ENCODE measurements at regions not wholly inside any gene's neighbourhood (a gene's known extent, or its start where the extent isn't known, plus 50 kb on each side); places are given as distances from the start of the nearest gene placed in this dataset.
A peak's percentile ranks its signal among the peaks of the same experiment; 100 is the strongest.

- Histone ChIP-seq H3K4me3 (no peak overlapping the region), H3K4me1 (replicated peaks in 1 of 2) (no peaks in the 10 kb centered on the region), H3K27ac (no peak overlapping the region)
- ATAC-seq (replicated peaks in 6 of 8) = no peak
- in situ Hi-C loops (cut with MboI; ENCODE audit: low pct_unique_long_range_greater_than_20kb in 2 of 9, low sequenced_read_pairs in 9 of 9, unreplicated experiment in 9 of 9) = no loop called here
- 0 to 100% (median 70%) methylated on average over 1 of the region's 1 CpG; no CpG with 5 or more reads in 4 of the 10 experiments for WGBS, 10 experiments
Observed at GRCh38 chr4:35950442-35950841, 293.9 kb downstream of the ARAP2 start.

DNA sequence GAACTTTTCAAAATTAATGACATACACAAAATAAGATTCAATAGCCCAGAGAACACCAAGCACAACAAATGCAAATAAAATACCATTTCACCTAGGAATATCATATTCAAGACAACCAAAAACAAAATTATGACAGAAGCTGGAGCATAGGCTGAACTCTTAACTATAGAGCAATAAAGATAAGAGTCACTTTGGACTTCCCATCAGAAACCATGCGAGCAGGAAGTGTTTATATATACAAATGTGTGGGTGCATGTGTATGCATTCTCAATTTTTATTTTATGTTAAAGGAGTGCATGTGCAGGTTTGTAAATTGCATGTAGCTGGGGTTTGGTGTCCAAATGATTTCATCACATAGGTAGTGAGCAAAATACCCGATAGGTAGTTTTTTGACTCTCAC lies 291.6 kb downstream of the ARAP2 start:
- H3K4me1 ChIP-seq (replicated peaks in 1 of 2) = no peaks in the 10 kb centered on the region
- no peak for ATAC-seq (replicated peaks in 6 of 8)
- no peak overlapping the region for H3K27ac ChIP-seq
- in situ Hi-C loops (cut with MboI; ENCODE audit: low pct_unique_long_range_greater_than_20kb in 2 of 9, low sequenced_read_pairs in 9 of 9, unreplicated experiment in 9 of 9) = no loop called here
- H3K4me3 ChIP-seq = no peak overlapping the region
- 0 to 100% (median 68%) methylated on average over 1 to 2 of the region's 2 CpGs; no CpG with 5 or more reads in 2 of the 10 experiments for WGBS, 10 experiments

DNA sequence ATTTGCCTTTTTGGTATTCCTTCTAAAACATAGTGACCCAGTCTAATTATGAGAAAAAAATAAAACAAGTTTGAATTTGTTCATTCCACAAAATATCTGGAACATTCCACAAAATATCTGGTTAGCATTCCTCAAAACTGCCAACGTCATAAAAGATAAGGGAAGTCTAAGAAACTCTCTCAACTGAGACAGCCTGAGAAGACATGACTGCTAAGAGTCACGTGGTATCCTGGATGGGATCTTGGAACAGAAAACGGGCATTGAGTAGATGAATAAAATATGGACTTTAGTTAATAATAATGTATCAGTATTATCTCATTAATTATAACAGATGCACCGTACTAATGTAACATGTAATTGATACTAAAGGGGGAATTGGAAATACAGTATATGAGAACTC lies 280.9 kb downstream of the ARAP2 start:
- in situ Hi-C loops (cut with MboI; ENCODE audit: low pct_unique_long_range_greater_than_20kb in 2 of 9, low sequenced_read_pairs in 9 of 9, unreplicated experiment in 9 of 9) = no loop called here
- ATAC-seq (replicated peaks in 6 of 8) = no peak
- WGBS, 10 experiments = 4 to 100% (median 80%) methylated on average over 1 to 4 of the region's 4 CpGs
- H3K4me3 ChIP-seq = no peak overlapping the region
- no peak overlapping the region for H3K27ac ChIP-seq
- H3K4me1 ChIP-seq (replicated peaks in 1 of 2) = no peaks in the 10 kb centered on the region

- H3K4me3 ChIP-seq = no peak overlapping the region
- in situ Hi-C loops (cut with MboI; ENCODE audit: low pct_unique_long_range_greater_than_20kb in 2 of 9, low sequenced_read_pairs in 9 of 9, unreplicated experiment in 9 of 9) = no loop called here
- no peak overlapping the region for H3K27ac ChIP-seq
- ATAC-seq (replicated peaks in 6 of 8) = no peak
- H3K4me1 ChIP-seq (replicated peaks in 1 of 2) = no peaks in the 10 kb centered on the region
- WGBS, 10 experiments = 0 to 90% (median 29%) methylated on average over 2 to 4 of the region's 5 CpGs; no CpG with 5 or more reads in 3 of the 10 experiments
Observed at GRCh38 chr4:35963974-35964515, 280.3 kb downstream of the ARAP2 start.

DNA sequence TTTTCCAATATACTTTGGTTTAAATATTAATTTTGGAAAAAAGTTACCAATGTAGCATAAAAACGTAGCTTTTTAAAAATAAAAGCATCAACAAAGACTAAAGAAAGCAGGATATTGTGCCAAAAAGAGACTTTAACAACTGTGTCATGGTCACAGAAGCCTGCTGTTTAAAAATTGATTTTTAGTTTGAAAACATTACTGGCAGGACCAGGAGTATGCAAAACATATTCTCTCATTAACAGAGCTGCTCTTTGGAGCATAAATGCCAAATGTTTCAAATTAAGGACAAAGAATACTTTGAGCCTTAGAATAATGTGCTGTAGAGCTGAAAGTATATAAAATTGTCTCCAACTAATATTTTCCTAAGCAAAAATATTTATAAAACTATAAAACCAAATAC lies 279.0 kb downstream of the ARAP2 start:
- WGBS, 10 experiments = 0 to 64% (median 46%) methylated on average over 1 of the region's 1 CpG; no CpG with 5 or more reads in 1 of the 10 experiments
- in situ Hi-C loops (cut with MboI; ENCODE audit: low pct_unique_long_range_greater_than_20kb in 2 of 9, low sequenced_read_pairs in 9 of 9, unreplicated experiment in 9 of 9) = no loop called here
- Histone ChIP-seq H3K4me1 (replicated peaks in 1 of 2) (no peaks in the 10 kb centered on the region), H3K4me3 (no peak overlapping the region), H3K27ac (no peak overlapping the region)
- ATAC-seq (replicated peaks in 6 of 8) = no peak

- no peak overlapping the region for H3K4me3 ChIP-seq
- in situ Hi-C loops (cut with MboI; ENCODE audit: low pct_unique_long_range_greater_than_20kb in 2 of 9, low sequenced_read_pairs in 9 of 9, unreplicated experiment in 9 of 9) = no loop called here
- ATAC-seq (replicated peaks in 6 of 8) = peak in 1 of 8 experiments; percentile 78
- H3K4me1 ChIP-seq (replicated peaks in 1 of 2) = no peaks in the 10 kb centered on the region
- no peak overlapping the region for H3K27ac ChIP-seq
Observed at GRCh38 chr4:35966566-35966965, 277.7 kb downstream of the ARAP2 start.

GRCh38 chr4:35970366-35970960 lies 273.9 kb downstream of the ARAP2 start:
- no peak for ATAC-seq (replicated peaks in 6 of 8)
- H3K4me3 ChIP-seq = no peak overlapping the region
- H3K4me1 ChIP-seq (replicated peaks in 1 of 2) = no peaks in the 10 kb centered on the region
- in situ Hi-C loops (cut with MboI; ENCODE audit: low pct_unique_long_range_greater_than_20kb in 2 of 9, low sequenced_read_pairs in 9 of 9, unreplicated experiment in 9 of 9) = no loop called here
- WGBS, 10 experiments = 0 to 100% (median 85%) methylated on average over 1 of the region's 1 CpG; no CpG with 5 or more reads in 1 of the 10 experiments
- H3K27ac ChIP-seq = no peak overlapping the region

- no peak for ATAC-seq (replicated peaks in 6 of 8)
- Histone ChIP-seq H3K4me3 (no peak overlapping the region), H3K27ac (no peak overlapping the region), H3K4me1 (replicated peaks in 1 of 2) (no peaks in the 10 kb centered on the region)
- WGBS, 10 experiments = 0 to 76% (median 40%) methylated on average over 2 to 4 of the region's 4 CpGs; no CpG with 5 or more reads in 1 of the 10 experiments
- in situ Hi-C loops (cut with MboI; ENCODE audit: low pct_unique_long_range_greater_than_20kb in 2 of 9, low sequenced_read_pairs in 9 of 9, unreplicated experiment in 9 of 9) = no loop called here
Observed at GRCh38 chr4:35972814-35973213, 271.5 kb downstream of the ARAP2 start.

DNA sequence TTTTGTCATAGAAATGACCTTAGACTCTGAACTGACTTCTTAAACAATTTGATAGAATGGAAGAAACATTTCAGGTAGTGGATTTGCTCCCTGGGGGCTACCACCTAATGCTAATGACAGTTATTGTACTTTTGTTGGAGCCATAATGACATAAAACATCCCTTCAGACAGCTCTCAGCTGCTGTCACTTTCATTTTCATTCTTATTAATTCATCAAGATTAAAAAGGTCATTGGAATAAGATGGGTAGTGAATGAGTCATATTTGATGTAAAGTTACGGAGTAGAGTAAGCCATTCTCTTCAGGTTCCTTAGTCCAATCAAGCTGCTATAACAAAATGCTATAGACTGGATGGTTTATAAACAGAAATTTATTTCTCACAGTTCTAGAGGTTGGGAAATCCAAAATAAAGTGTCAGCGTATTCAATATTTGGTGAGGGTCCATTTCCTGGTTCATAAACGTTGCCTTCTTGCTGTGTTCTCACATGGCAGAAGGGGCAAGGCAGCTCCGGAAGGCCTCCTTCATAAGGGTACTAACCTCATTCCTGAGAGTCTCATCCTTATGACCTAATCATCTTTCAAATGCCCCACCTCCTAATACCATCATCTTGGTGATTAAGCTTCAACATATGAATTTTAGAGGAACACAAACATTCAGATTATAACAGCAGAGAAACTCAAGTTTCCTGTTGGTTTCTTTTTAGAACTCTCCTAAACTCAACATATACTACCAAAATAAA lies 268.5 kb downstream of the ARAP2 start:
- in situ Hi-C loops (cut with MboI; ENCODE audit: low pct_unique_long_range_greater_than_20kb in 2 of 9, low sequenced_read_pairs in 9 of 9, unreplicated experiment in 9 of 9) = no loop called here
- H3K4me1 ChIP-seq (replicated peaks in 1 of 2) = no peaks in the 10 kb centered on the region
- WGBS, 10 experiments = 13 to 100% (median 65%) methylated on average over 1 to 4 of the region's 4 CpGs; no CpG with 5 or more reads in 2 of the 10 experiments
- peak in 3 of 8 experiments; percentile 19 to 64 (median 32) for ATAC-seq (replicated peaks in 6 of 8)
- no peak overlapping the region for H3K4me3 ChIP-seq
- H3K27ac ChIP-seq = no peak overlapping the region

GRCh38 chr4:35978551-35978950 lies 265.8 kb downstream of the ARAP2 start:
- H3K4me1 ChIP-seq (replicated peaks in 1 of 2) = no peaks in the 10 kb centered on the region
- no peak overlapping the region for H3K27ac ChIP-seq
- H3K4me3 ChIP-seq = no peak overlapping the region
- no peak for ATAC-seq (replicated peaks in 6 of 8)
- in situ Hi-C loops (cut with MboI; ENCODE audit: low pct_unique_long_range_greater_than_20kb in 2 of 9, low sequenced_read_pairs in 9 of 9, unreplicated experiment in 9 of 9) = no loop called here

DNA sequence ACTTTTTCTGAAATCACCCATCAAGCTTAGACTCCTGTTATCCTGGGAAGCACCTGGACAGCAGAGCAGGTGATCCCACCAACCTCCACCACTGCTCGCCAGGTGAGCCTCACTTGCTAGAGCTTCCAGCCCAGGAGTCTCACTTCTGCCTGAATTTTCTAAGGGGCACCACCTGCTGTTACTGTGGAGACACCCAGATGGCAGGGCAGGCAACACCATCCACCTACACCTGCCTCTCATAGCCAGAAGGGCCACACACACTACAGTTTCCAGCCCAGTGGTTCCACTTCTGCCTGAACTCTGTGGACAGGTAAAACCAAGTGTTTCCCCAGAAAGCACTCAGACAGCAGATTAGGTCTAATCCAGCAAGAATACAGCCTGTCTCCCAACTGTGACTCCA lies 262.0 kb downstream of the ARAP2 start:
- Histone ChIP-seq H3K4me3 (no peak overlapping the region), H3K27ac (no peak overlapping the region), H3K4me1 (replicated peaks in 1 of 2) (no peaks in the 10 kb centered on the region)
- WGBS, 10 experiments = 0% methylated on average over 1 of the region's 1 CpG; no CpG with 5 or more reads in 9 of the 10 experiments
- no peak for ATAC-seq (replicated peaks in 6 of 8)
- in situ Hi-C loops (cut with MboI; ENCODE audit: low pct_unique_long_range_greater_than_20kb in 2 of 9, low sequenced_read_pairs in 9 of 9, unreplicated experiment in 9 of 9) = no loop called here

GRCh38 chr4:35986537-35986936 lies 257.8 kb downstream of the ARAP2 start:
- in situ Hi-C loops (cut with MboI; ENCODE audit: low pct_unique_long_range_greater_than_20kb in 2 of 9, low sequenced_read_pairs in 9 of 9, unreplicated experiment in 9 of 9) = no loop called here
- WGBS, 10 experiments = 0 to 86% (median 60%) methylated on average over 1 of the region's 1 CpG
- Histone ChIP-seq H3K4me3 (no peak overlapping the region), H3K27ac (no peak overlapping the region), H3K4me1 (replicated peaks in 1 of 2) (no peaks in the 10 kb centered on the region)
- no peak for ATAC-seq (replicated peaks in 6 of 8)

DNA sequence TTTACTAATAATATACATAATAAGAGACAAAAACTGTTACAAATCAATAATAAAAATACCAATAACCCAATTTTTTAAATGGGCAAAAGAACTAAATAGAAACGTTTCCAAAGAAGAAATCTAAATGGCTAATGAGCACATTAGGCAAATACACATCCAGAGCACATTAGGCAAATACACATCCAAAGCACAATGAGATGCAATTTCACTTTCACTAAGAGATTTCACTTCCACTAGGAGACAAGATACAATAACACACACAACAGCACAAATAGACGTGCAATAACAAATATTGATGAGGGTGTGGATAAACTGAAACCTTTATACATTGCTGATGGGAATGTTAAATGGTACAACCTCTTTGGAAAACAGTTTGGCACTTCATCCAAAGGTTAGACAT lies 250.7 kb downstream of the ARAP2 start:
- Histone ChIP-seq H3K27ac (no peak overlapping the region), H3K4me1 (replicated peaks in 1 of 2) (no peaks in the 10 kb centered on the region), H3K4me3 (no peak overlapping the region)
- in situ Hi-C loops (cut with MboI; ENCODE audit: low pct_unique_long_range_greater_than_20kb in 2 of 9, low sequenced_read_pairs in 9 of 9, unreplicated experiment in 9 of 9) = no loop called here
- ATAC-seq (replicated peaks in 6 of 8) = no peak
- WGBS, 10 experiments = 0 to 81% (median 27%) methylated on average over 1 to 2 of the region's 2 CpGs; no CpG with 5 or more reads in 2 of the 10 experiments
